SH-SY5Y (cell line): ENCODE measurements at regions not wholly inside any gene's neighbourhood (a gene's known extent, or its start where the extent isn't known, plus 50 kb on each side); places are given as distances from the start of the nearest gene placed in this dataset.

Source experiments
- GATA2 ChIP-seq: IDR thresholded peaks from 2 replicates; pipeline ENCODE4 v1.6.1; 2011; ENCODE audit warnings: mild to moderate bottlenecking, low read depth, low read length
- GATA3 ChIP-seq: IDR thresholded peaks from 2 replicates; pipeline ENCODE4 v1.6.1; 2011; ENCODE audit warnings: low read depth, mild to moderate bottlenecking, low read length, moderate library complexity

DNA sequence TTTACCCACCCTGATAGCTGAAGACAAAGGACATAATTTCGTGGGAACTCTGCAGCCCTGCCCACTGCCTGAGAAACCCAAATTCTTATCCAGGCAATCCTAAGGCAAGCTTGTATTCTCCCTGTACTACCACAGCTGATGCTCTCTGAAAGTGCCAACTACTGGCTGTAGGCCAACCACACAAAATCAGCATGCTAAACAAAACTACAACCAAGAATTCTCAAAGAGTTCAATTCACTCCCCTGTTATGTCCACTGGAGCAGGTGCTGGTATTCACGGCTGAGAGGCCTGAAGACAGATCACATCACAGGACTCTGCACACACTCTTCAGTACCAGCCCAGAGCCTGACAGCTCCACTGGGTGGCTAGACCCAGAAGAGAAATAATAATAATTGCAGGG is 375.9 kb upstream of the NDST4 start:
- TF ChIP-seq GATA3 (no peak), GATA2 (no peak)
